ENCODE measurements at regions not wholly inside any gene's neighbourhood (a gene's known extent, or its start where the extent isn't known, plus 50 kb on each side); places are given as distances from the start of the nearest gene placed in this dataset.

DNA sequence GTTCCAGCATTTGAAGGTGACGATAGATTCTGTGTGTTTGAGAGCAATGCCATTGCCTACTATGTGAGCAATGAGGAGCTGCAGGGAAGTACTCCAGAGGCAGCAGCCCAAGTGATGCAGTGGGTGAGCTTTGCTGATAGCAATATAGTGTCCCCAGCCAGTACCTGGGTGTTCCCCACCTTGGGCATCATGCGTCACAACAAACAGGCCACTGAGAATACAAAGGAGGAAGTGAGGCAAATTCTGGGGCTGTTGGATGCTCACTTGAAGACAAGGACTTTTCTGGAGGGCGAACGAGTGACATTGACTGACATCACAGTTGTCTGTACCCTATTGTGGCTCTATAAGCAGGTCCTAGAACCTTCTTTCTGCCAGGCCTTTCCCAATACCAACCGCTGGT is 142.0 kb downstream of the PLS3 start:
- no peaks in the 10 kb centered on the region for H4K20me1 ChIP-seq (ENCODE audit: insufficient read depth)
- no peak overlapping the region for H3K27ac ChIP-seq (ENCODE audit: low read depth, low read length)
- no peak overlapping the region for H2AFZ ChIP-seq (ENCODE audit: low read depth, low read length, poor library complexity, severe bottlenecking)
- no peak overlapping the region for H3K4me2 ChIP-seq (ENCODE audit: low read length)
- intact Hi-C loops (cut with micrococcal nuclease) = no loop called here
- DNase-seq (ENCODE audit: low read depth, low spot score) (no peak), ATAC-seq (no peak)
- CTCF ChIA-PET = no interaction called here
- H3K36me3 ChIP-seq (ENCODE audit: control insufficient read depth in 1 of 2, insufficient read depth in 2 of 2, low read length in 2 of 2) = no peaks in the 10 kb centered on the region
- RAD21 ChIA-PET (ENCODE audit: low non-redundant PET in 1 of 2, low total read pairs in 2 of 2, uncharacterized antibody in 2 of 2, unreplicated experiment in 2 of 2) = no interaction called here
- no peaks in the 10 kb centered on the region for H3K9me2 ChIP-seq (ENCODE audit: insufficient read depth)
- no peaks in the 10 kb centered on the region for H3K27me3 ChIP-seq (ENCODE audit: insufficient read depth, low read length)
- no peaks in the 10 kb centered on the region for H3K4me1 ChIP-seq (ENCODE audit: control insufficient read depth in 1 of 2, insufficient read depth in 2 of 2, low read length in 2 of 2)
- H3K9me3 ChIP-seq (ENCODE audit: control insufficient read depth in 1 of 2, insufficient read depth in 1 of 2, low read depth in 1 of 2, low read length in 2 of 2) = no peaks in the 10 kb centered on the region
- H3K79me2 ChIP-seq (ENCODE audit: insufficient read depth, low read length) = no peaks in the 10 kb centered on the region
- TF ChIP-seq ZFX (IDR thresholded peaks at IDR 0.05) (no peak), CEBPB (IDR thresholded peaks at IDR 0.05; ENCODE audit: low read depth) (no peak), SIN3A (IDR thresholded peaks at IDR 0.05; ENCODE audit: low read depth) (no peak), EGR1 (IDR thresholded peaks at IDR 0.05; ENCODE audit: low read depth) (no peak), SP1 (IDR thresholded peaks at IDR 0.05; ENCODE audit: low read depth) (no peak), EZH2phosphoT487 (IDR thresholded peaks at IDR 0.05; ENCODE audit: borderline replicate concordance) (no peak), JUND (IDR thresholded peaks at IDR 0.05) (no peak), POLR2A (IDR thresholded peaks at IDR 0.05; ENCODE audit: borderline replicate concordance, extremely low read depth, insufficient read depth, insufficient read length) (no peak), ATF3 (IDR thresholded peaks at IDR 0.05) (no peak), MAX (IDR thresholded peaks at IDR 0.05) (no peak), RAD21 (IDR thresholded peaks at IDR 0.05; ENCODE audit: low read depth) (no peak), CBX3 (IDR thresholded peaks at IDR 0.05; ENCODE audit: low read depth) (no peak), TCF7L2 (IDR thresholded peaks at IDR 0.05; ENCODE audit: borderline replicate concordance, extremely low read depth, insufficient read depth, insufficient read length) (no peak)
- no TSS peak for BruUV-seq (replicated peaks)
- POLR2A ChIA-PET = no interaction called here
- no peak overlapping the region for H3K9ac ChIP-seq (ENCODE audit: low read length)
- no peak overlapping the region for H3K4me3 ChIP-seq (replicated peaks in 1 of 2; ENCODE audit: low read depth in 1 of 2, low read length in 2 of 2)

DNA sequence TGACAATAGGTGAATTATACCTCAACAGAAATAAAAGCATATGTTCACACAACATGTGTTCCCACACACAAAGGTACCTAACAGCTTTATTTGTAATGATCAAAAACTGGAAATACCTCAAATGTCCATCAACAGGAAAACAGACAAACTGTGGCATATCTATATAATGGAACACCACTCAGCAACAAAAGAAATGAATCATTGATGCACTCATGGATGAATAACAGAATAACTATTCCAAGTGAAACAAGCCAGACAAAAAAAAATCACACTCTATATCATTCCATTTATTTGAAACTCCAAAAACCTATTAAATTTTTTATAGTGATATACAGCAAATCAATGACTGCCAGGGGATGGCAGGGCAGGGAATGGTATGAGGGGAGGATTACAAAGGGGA is 148.1 kb downstream of the PLS3 start:
- Histone ChIP-seq H3K9me3 (ENCODE audit: control insufficient read depth in 1 of 2, insufficient read depth in 1 of 2, low read depth in 1 of 2, low read length in 2 of 2) (no peaks in the 10 kb centered on the region), H3K27me3 (ENCODE audit: insufficient read depth, low read length) (no peaks in the 10 kb centered on the region), H3K79me2 (ENCODE audit: insufficient read depth, low read length) (no peaks in the 10 kb centered on the region), H3K4me2 (ENCODE audit: low read length) (no peak overlapping the region), H3K4me1 (ENCODE audit: control insufficient read depth in 1 of 2, insufficient read depth in 2 of 2, low read length in 2 of 2) (no peaks in the 10 kb centered on the region), H3K9me2 (ENCODE audit: insufficient read depth) (no peaks in the 10 kb centered on the region), H4K20me1 (ENCODE audit: insufficient read depth) (no peaks in the 10 kb centered on the region), H3K4me3 (replicated peaks in 1 of 2; ENCODE audit: low read depth in 1 of 2, low read length in 2 of 2) (no peak overlapping the region), H3K27ac (ENCODE audit: low read depth, low read length) (no peak overlapping the region), H2AFZ (ENCODE audit: low read depth, low read length, poor library complexity, severe bottlenecking) (no peak overlapping the region), H3K36me3 (ENCODE audit: control insufficient read depth in 1 of 2, insufficient read depth in 2 of 2, low read length in 2 of 2) (no peaks in the 10 kb centered on the region), H3K9ac (ENCODE audit: low read length) (no peak overlapping the region)
- CTCF ChIA-PET = no interaction called here
- POLR2A ChIA-PET = no interaction called here
- BruUV-seq (replicated peaks) = no TSS peak
- DNase-seq (ENCODE audit: low read depth, low spot score) = no peak
- intact Hi-C loops (cut with micrococcal nuclease) = no loop called here
- RAD21 ChIA-PET (ENCODE audit: low non-redundant PET in 1 of 2, low total read pairs in 2 of 2, uncharacterized antibody in 2 of 2, unreplicated experiment in 2 of 2) = no interaction called here
- no peak for ATAC-seq
- TF ChIP-seq, protein P1, sequence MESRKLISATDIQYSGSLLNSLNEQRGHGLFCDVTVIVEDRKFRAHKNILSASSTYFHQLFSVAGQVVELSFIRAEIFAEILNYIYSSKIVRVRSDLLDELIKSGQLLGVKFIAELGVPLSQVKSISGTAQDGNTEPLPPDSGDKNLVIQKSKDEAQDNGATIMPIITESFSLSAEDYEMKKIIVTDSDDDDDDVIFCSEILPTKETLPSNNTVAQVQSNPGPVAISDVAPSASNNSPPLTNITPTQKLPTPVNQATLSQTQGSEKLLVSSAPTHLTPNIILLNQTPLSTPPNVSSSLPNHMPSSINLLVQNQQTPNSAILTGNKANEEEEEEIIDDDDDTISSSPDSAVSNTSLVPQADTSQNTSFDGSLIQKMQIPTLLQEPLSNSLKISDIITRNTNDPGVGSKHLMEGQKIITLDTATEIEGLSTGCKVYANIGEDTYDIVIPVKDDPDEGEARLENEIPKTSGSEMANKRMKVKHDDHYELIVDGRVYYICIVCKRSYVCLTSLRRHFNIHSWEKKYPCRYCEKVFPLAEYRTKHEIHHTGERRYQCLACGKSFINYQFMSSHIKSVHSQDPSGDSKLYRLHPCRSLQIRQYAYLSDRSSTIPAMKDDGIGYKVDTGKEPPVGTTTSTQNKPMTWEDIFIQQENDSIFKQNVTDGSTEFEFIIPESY (IDR thresholded peaks at IDR 0.05; ENCODE audit: extremely low read depth, insufficient replicate concordance, low read length) = no peak
- TF ChIP-seq EGR1 (IDR thresholded peaks at IDR 0.05; ENCODE audit: low read depth) (no peak), CBX3 (IDR thresholded peaks at IDR 0.05; ENCODE audit: low read depth) (no peak), CEBPB (IDR thresholded peaks at IDR 0.05; ENCODE audit: low read depth) (no peak), ZFX (IDR thresholded peaks at IDR 0.05) (no peak), ELF1 (IDR thresholded peaks at IDR 0.05; ENCODE audit: borderline replicate concordance, low read depth) (no peak)
- TF ChIP-seq, protein P2, sequence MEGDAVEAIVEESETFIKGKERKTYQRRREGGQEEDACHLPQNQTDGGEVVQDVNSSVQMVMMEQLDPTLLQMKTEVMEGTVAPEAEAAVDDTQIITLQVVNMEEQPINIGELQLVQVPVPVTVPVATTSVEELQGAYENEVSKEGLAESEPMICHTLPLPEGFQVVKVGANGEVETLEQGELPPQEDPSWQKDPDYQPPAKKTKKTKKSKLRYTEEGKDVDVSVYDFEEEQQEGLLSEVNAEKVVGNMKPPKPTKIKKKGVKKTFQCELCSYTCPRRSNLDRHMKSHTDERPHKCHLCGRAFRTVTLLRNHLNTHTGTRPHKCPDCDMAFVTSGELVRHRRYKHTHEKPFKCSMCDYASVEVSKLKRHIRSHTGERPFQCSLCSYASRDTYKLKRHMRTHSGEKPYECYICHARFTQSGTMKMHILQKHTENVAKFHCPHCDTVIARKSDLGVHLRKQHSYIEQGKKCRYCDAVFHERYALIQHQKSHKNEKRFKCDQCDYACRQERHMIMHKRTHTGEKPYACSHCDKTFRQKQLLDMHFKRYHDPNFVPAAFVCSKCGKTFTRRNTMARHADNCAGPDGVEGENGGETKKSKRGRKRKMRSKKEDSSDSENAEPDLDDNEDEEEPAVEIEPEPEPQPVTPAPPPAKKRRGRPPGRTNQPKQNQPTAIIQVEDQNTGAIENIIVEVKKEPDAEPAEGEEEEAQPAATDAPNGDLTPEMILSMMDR (IDR thresholded peaks at IDR 0.05 in 2 of 3, conservative IDR thresholded peaks at IDR 0.05 in 1 of 3; ENCODE audit: borderline replicate concordance in 1 of 3, insufficient read depth in 1 of 3, low read depth in 2 of 3, low read length in 2 of 3) = no peak
